H1 (cell line): ENCODE measurements at regions not wholly inside any gene's neighbourhood (a gene's known extent, or its start where the extent isn't known, plus 50 kb on each side); places are given as distances from the start of the nearest gene placed in this dataset.

ENCODE experiments used
- CTCF ChIA-PET: fragments of 300-600 bp; sonication (Branson Sonifier 250); formaldehyde crosslinking; loops from one replicate; lab custom pipeline; 2021; ENCODE audit not compliant: partially characterized antibody; lab: Charles Lee
- POLR2A ChIA-PET: fragments of 300-600 bp; sonication (Branson Sonifier 250); formaldehyde crosslinking; loops from one replicate; lab custom pipeline; 2021; ENCODE audit warnings: inconsistent platforms; ENCODE audit not compliant: partially characterized antibody; lab: Charles Lee
- DNase-seq, 2 experiments: peaks; one replicate each; pipeline versions ENCODE4 v3.0.0 to v3.0.0-alpha.2; 2010 to 2022; ENCODE audit warnings: low spot score in 2 of 2, low read depth in 1 of 2, mixed read lengths in 1 of 2
- FAIRE-seq: peaks from 2 replicates; lab custom pipeline; 2011; peaks lifted over from hg19 to GRCh38; lab: Jason Lieb, UNC
- H2AFZ ChIP-seq: 2 replicates; pipeline ENCODE4 v1.8.1; 2012; ENCODE audit warnings: low read length, inconsistent platforms
- H2AK5ac ChIP-seq: 2 replicates; pipeline ENCODE4 v1.6.1; 2013; ENCODE audit warnings: low read depth, low read length
- H2BK120ac ChIP-seq: replicated peaks from 2 replicates; pipeline ENCODE3; 2013; ENCODE audit warnings: low read depth, low read length, inconsistent platforms
- H2BK12ac ChIP-seq: 2 replicates; pipeline ENCODE4 v1.6.1; 2013; ENCODE audit warnings: low read depth, low read length
- H2BK15ac ChIP-seq: 2 replicates; pipeline ENCODE4 v1.6.1; 2013; ENCODE audit warnings: low read length
- H2BK20ac ChIP-seq: 2 replicates; pipeline ENCODE4 v1.6.1; 2013; ENCODE audit warnings: low read length
- H2BK5ac ChIP-seq: 2 replicates; pipeline ENCODE4 v1.6.1; 2013; ENCODE audit warnings: low read depth, low read length
- H3K14ac ChIP-seq: 2 replicates; pipeline ENCODE4 v1.6.1; 2013; ENCODE audit warnings: inconsistent platforms; ENCODE audit not compliant: insufficient read length
- H3K18ac ChIP-seq: 2 replicates; pipeline ENCODE4 v1.6.1; 2013; ENCODE audit warnings: low read length; ENCODE audit errors: extremely low read depth
- H3K23ac ChIP-seq: 2 replicates; pipeline ENCODE4 v1.6.1; 2013; ENCODE audit warnings: inconsistent platforms; ENCODE audit not compliant: insufficient read length
- H3K23me2 ChIP-seq: 2 replicates; pipeline ENCODE4 v1.6.1; 2013; ENCODE audit warnings: low read depth, low read length
- H3K27ac ChIP-seq: 2 replicates; pipeline ENCODE4 v1.6.1; 2011; ENCODE audit warnings: low read depth, low read length, inconsistent platforms
- H3K27me3 ChIP-seq, 4 experiments: replicated peaks in 1 of 4; 1 replicate in 1 of 4; 2 replicates in 3 of 4; pipeline versions ENCODE4 v1.6.1 to v1.8.1; 2011 to 2013; ENCODE audit warnings: low read length in 3 of 4, mild to moderate bottlenecking in 3 of 4, inconsistent platforms in 2 of 4, mixed read lengths in 2 of 4, moderate library complexity in 1 of 4; ENCODE audit not compliant: control insufficient read depth in 3 of 4, insufficient read depth in 3 of 4; ENCODE audit errors: extremely low read depth in 1 of 4
- H3K36me3 ChIP-seq, 4 experiments: 2 replicates each; pipeline versions ENCODE4 v1.6.1 to v1.8.1; 2011 to 2013; ENCODE audit warnings: mild to moderate bottlenecking in 4 of 4, low read length in 3 of 4, moderate library complexity in 2 of 4, control low read depth in 1 of 4, inconsistent platforms in 1 of 4; ENCODE audit not compliant: insufficient read depth in 4 of 4, control insufficient read depth in 2 of 4
- H3K4ac ChIP-seq: replicated peaks from 2 replicates; pipeline ENCODE3; 2013; ENCODE audit warnings: low read length, low read depth, mixed read lengths, inconsistent platforms; ENCODE audit not compliant: insufficient read length
- H3K4me1 ChIP-seq, 4 experiments: replicated peaks in 1 of 4; 1 replicate in 1 of 4; 2 replicates in 3 of 4; pipeline versions ENCODE4 v1.6.1 to v1.8.1; 2011 to 2013; ENCODE audit warnings: low read length in 3 of 4, inconsistent platforms in 2 of 4, mixed read lengths in 1 of 4; ENCODE audit not compliant: insufficient read depth in 4 of 4, control insufficient read depth in 3 of 4
- H3K4me2 ChIP-seq, 2 experiments: 2 replicates each; pipeline versions ENCODE4 v1.6.1 to v1.8.1; 2011 to 2013; ENCODE audit warnings: low read depth in 2 of 2, low read length in 2 of 2, control low read depth in 1 of 2, inconsistent platforms in 1 of 2, mild to moderate bottlenecking in 1 of 2; ENCODE audit not compliant: insufficient read depth in 1 of 2
- H3K4me3 ChIP-seq, 4 experiments: fragments of 200-600, 300-600 bp in 1 of 4; sonication (generic), shearing (Covaris generic), sonication (Bioruptor Twin) in 1 of 4; 2 replicates each; pipeline versions ENCODE4 v1.5.1 to v1.8.1; 2011 to 2016; ENCODE audit warnings: low read length in 4 of 4, low read depth in 3 of 4, control low read depth in 2 of 4, inconsistent platforms in 2 of 4, mild to moderate bottlenecking in 2 of 4, mixed read lengths in 1 of 4, moderate library complexity in 1 of 4; ENCODE audit not compliant: insufficient read depth in 2 of 4; ENCODE audit errors: extremely low read depth in 1 of 4
- H3K56ac ChIP-seq: replicated peaks from 2 replicates; pipeline ENCODE3; 2013; ENCODE audit warnings: low read depth, mild to moderate bottlenecking, mixed read lengths, low read length, inconsistent platforms; ENCODE audit not compliant: insufficient read length
- H3K79me1 ChIP-seq: 2 replicates; pipeline ENCODE4 v1.6.1; 2013; ENCODE audit warnings: low read depth, low read length, control low read depth
- H3K79me2 ChIP-seq, 2 experiments: 2 replicates each; pipeline versions ENCODE4 v1.6.1 to v1.8.1; 2012 to 2013; ENCODE audit warnings: low read length in 2 of 2, mild to moderate bottlenecking in 2 of 2, inconsistent platforms in 1 of 2; ENCODE audit not compliant: insufficient read depth in 2 of 2, control insufficient read depth in 1 of 2
- H3K9ac ChIP-seq, 4 experiments: replicated peaks in 1 of 4; 1 replicate in 1 of 4; 2 replicates in 3 of 4; pipeline versions ENCODE4 v1.6.1 to v1.8.1; 2011 to 2013; ENCODE audit warnings: low read depth in 3 of 4, low read length in 3 of 4, control low read depth in 2 of 4, mild to moderate bottlenecking in 2 of 4, moderate library complexity in 2 of 4, inconsistent platforms in 1 of 4; ENCODE audit errors: extremely low read depth in 1 of 4
- H3K9me3 ChIP-seq, 2 experiments: 2 replicates each; pipeline versions ENCODE4 v1.6.1 to v1.8.1; 2012 to 2013; ENCODE audit warnings: mild to moderate bottlenecking in 2 of 2, moderate library complexity in 2 of 2, control low read depth in 1 of 2, inconsistent platforms in 1 of 2, low read depth in 1 of 2, low read length in 1 of 2, mixed read lengths in 1 of 2; ENCODE audit not compliant: insufficient read depth in 2 of 2
- H4K20me1 ChIP-seq, 2 experiments: replicated peaks in 1 of 2; 2 replicates each; pipeline versions ENCODE3 to v1.8.1; 2011 to 2013; ENCODE audit warnings: inconsistent platforms in 2 of 2, low read length in 2 of 2, mild to moderate bottlenecking in 1 of 2; ENCODE audit not compliant: insufficient read depth in 2 of 2, control insufficient read depth in 1 of 2
- H4K5ac ChIP-seq: 2 replicates; pipeline ENCODE4 v1.6.1; 2013; ENCODE audit warnings: low read length, low read depth, mixed read lengths, inconsistent platforms; ENCODE audit not compliant: insufficient read length
- H4K8ac ChIP-seq: 2 replicates; pipeline ENCODE4 v1.8.0; 2013; ENCODE audit warnings: mild to moderate bottlenecking, moderate library complexity, low read length, inconsistent platforms; ENCODE audit not compliant: insufficient read depth; ENCODE audit errors: extremely low read depth
- H4K91ac ChIP-seq: replicated peaks from 2 replicates; pipeline ENCODE3; 2013; ENCODE audit warnings: low read length, mixed read lengths, inconsistent platforms; ENCODE audit not compliant: insufficient read length
- WGBS, 2 experiments: shearing (Covaris generic) in 1 of 2; methylation state at CpG; one replicate each; pipeline versions ENCODE4 v1.1.6 to v1.1.7; 2013 to 2015; ENCODE audit warnings: low lambda C conversion rate in 2 of 2, mixed read lengths in 2 of 2, inconsistent platforms in 1 of 2, low coverage in 1 of 2, missing lambda C conversion rate in 1 of 2; ENCODE audit not compliant: insufficient replicate concordance in 2 of 2, insufficient coverage in 1 of 2, insufficient read length in 1 of 2; ENCODE audit errors: extremely low coverage in 1 of 2, missing lambda C conversion rate in 1 of 2; 5-methylcytosine and 5-hydroxymethylcytosine counted together

DNA sequence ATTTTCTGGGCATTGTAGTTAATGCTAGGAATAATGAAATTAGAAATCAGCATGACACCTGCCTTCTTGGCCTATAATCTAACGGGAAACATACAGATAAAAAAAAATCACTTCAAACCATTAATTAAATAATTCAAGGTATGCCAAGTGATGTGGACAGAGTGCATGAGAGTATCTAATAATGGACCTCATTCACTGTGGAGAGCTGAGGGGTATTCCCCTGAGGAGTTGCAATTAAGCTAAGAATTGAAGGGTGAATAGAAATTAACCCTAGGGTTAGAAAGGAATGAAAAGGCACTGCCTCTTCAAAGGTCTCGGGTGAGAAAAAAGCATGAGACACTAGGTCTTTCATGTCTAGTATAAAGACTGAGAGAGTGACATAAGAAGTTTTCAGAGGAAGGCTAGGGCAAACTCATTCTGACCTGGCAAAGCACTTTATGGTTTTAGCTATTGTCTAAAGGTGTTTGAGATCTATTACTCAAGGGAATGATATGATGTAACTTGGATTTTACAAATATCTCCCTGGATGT lies 466.1 kb downstream of the KCNT2 start:
- Histone ChIP-seq H3K27ac (no peak overlapping the region), H2AFZ (no peak overlapping the region), H3K9me3 (no peaks in the 10 kb centered on the region), H2AK5ac (no peak overlapping the region), H4K8ac (no peak overlapping the region), H3K56ac (no peak overlapping the region), H3K4me3 (no peak overlapping the region), H4K20me1 (no peaks in the 10 kb centered on the region), H2BK15ac (no peak overlapping the region), H3K23ac (no peak overlapping the region), H2BK120ac (no peak overlapping the region), H3K4me2 (no peak overlapping the region), H3K27me3 (no peaks in the 10 kb centered on the region), H2BK12ac (no peak overlapping the region), H3K4ac (no peak overlapping the region), H3K18ac (no peak overlapping the region), H3K79me2 (no peaks in the 10 kb centered on the region), H4K5ac (no peak overlapping the region), H3K14ac (no peak overlapping the region), H2BK20ac (no peak overlapping the region; the same call in 1 of the 2 replicates), H3K23me2 (0 out of 2 replicates have a peak, but pooled peaks cover 2% of the 10 kb centered on the region), H2BK5ac (no peak overlapping the region), H3K9ac (no peak overlapping the region), H3K79me1 (no peaks in the 10 kb centered on the region), H3K36me3 (no peaks in the 10 kb centered on the region), H4K91ac (no peak overlapping the region), H3K4me1 (peaks cover 0 to 2% (median 0%) of the 10 kb centered on the region in 4 experiments; a peak in 2 of 7 replicates)
- 82% methylated on average over 2 of the region's 2 CpGs; no CpG with 5 or more reads in 1 of the 2 experiments for WGBS, 2 experiments
- ChIA-PET CTCF (interaction anchor here (0.9 to 1.2 kb wide), 2 partner anchors 519 to 573 kb away, joined by 3 to 4 read pairs; no protein-coding TSS in a partner anchor), POLR2A (no interaction called here)
- FAIRE-seq (no peak), DNase-seq (no peak)
